Kidney tubule cell (primary cell): ENCODE measurements at regions not wholly inside any gene's neighbourhood (a gene's known extent, or its start where the extent isn't known, plus 50 kb on each side); places are given as distances from the start of the nearest gene placed in this dataset.
A peak's percentile ranks its signal among the peaks of the same experiment; 100 is the strongest.

Source experiments
- DNase-seq: peaks from one replicate; pipeline ENCODE4 v3.0.0-alpha.2; 2018; ENCODE audit warnings: low spot score

- DNase-seq: peak; percentile 95
Observed at GRCh38 chr6:110537208-110538123, 61.1 kb upstream of the SLC22A16 start.

- DNase-seq: peak; percentile 60
Observed at GRCh38 chr6:110534731-110535492, 58.5 kb upstream of the SLC22A16 start.

- DNase-seq: no peak
Observed at GRCh38 chr6:110532431-110532830, 56.0 kb upstream of the SLC22A16 start.

- peak; percentile 25 for DNase-seq
Observed at GRCh38 chr6:110530671-110531070, 54.3 kb upstream of the SLC22A16 start.

- DNase-seq: peak; percentile 29
Observed at GRCh38 chr6:110529907-110530306, 53.5 kb upstream of the SLC22A16 start.

GRCh38 chr6:110529355-110529754, 52.9 kb upstream of the SLC22A16 start:
- DNase-seq: peak; percentile 66

- no peak for DNase-seq
Observed at GRCh38 chr6:110528930-110529325, 52.5 kb upstream of the SLC22A16 start.

- DNase-seq: peak; percentile 87
Observed at GRCh38 chr6:110528101-110528929, 51.9 kb upstream of the SLC22A16 start.

- no peak for DNase-seq
Observed at GRCh38 chr6:110527516-110527915, 51.1 kb upstream of the SLC22A16 start.

GRCh38 chr6:110526726-110527125, 50.3 kb upstream of the SLC22A16 start:
- DNase-seq: no peak
